ENCODE measurements at regions not wholly inside any gene's neighbourhood (a gene's known extent, or its start where the extent isn't known, plus 50 kb on each side); places are given as distances from the start of the nearest gene placed in this dataset.

DNA sequence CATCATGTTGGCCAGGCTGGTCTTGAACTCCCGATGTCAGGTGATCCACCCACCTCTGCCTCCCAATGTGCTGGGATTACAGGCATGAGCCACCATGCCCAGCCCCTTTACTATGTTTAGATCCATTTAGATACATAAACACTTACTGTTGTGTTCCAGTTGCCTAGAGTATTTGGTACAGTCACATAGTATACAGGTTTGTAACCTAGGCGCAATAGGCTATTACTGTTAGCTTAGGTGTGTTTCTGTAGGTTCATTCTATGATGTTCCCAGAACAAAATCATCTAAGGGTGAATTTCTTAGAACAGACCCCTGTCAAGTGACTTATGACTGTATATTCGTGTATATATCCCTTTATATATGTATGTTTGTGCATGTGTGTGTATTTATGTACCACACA, 61.8 kb downstream of the MYCN start:
- Mint-ChIP-seq H3K9me3 (ENCODE audit: low read depth, unreplicated experiment) (peaks cover 5% of the 10 kb centered on the region), H3K4me1 (ENCODE audit: low read depth, unreplicated experiment) (peaks cover 19% of the 10 kb centered on the region), H3K27ac (ENCODE audit: unreplicated experiment) (no peak overlapping the region), H3K4me3 (ENCODE audit: low read depth, unreplicated experiment) (no peak overlapping the region), H3K27me3 (ENCODE audit: unreplicated experiment) (no peaks in the 10 kb centered on the region), H3K36me3 (ENCODE audit: insufficient read depth, unreplicated experiment) (peaks cover 6% of the 10 kb centered on the region)
- no peak for DNase-seq
- CTCF ChIA-PET: no interaction called here
- TF ChIP-seq, protein P1, sequence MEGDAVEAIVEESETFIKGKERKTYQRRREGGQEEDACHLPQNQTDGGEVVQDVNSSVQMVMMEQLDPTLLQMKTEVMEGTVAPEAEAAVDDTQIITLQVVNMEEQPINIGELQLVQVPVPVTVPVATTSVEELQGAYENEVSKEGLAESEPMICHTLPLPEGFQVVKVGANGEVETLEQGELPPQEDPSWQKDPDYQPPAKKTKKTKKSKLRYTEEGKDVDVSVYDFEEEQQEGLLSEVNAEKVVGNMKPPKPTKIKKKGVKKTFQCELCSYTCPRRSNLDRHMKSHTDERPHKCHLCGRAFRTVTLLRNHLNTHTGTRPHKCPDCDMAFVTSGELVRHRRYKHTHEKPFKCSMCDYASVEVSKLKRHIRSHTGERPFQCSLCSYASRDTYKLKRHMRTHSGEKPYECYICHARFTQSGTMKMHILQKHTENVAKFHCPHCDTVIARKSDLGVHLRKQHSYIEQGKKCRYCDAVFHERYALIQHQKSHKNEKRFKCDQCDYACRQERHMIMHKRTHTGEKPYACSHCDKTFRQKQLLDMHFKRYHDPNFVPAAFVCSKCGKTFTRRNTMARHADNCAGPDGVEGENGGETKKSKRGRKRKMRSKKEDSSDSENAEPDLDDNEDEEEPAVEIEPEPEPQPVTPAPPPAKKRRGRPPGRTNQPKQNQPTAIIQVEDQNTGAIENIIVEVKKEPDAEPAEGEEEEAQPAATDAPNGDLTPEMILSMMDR (IDR thresholded peaks at IDR 0.05; ENCODE audit: unreplicated experiment): no peak
- no TSS peak for BruUV-seq (replicated peaks)
- intact Hi-C loops (cut with micrococcal nuclease; ENCODE audit: unreplicated experiment): no loop called here

DNA sequence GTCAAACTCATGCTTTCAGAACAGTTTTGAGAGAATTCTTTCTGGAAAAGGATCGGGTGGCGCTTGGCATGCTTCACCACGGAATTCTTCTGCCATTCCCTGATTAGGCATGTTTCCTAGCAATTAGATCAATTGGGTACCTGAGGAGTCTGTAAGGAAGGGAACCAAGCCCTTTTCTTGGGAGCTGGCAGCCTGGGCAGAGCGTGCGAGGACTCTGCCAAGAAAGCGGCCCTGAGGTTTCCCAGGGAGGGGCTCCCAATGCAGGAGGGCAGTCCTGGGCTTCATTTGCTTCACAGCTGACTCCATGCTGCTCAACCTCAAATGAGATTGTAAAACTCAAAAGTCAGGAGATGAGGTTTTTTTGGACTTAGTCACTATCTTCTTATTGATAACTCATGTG, 60.3 kb downstream of the MYCN start:
- BruUV-seq (replicated peaks): no TSS peak
- Mint-ChIP-seq H3K27me3 (ENCODE audit: unreplicated experiment) (no peaks in the 10 kb centered on the region), H3K9me3 (ENCODE audit: low read depth, unreplicated experiment) (peaks cover 5% of the 10 kb centered on the region), H3K4me1 (ENCODE audit: low read depth, unreplicated experiment) (peaks cover 8% of the 10 kb centered on the region), H3K27ac (ENCODE audit: unreplicated experiment) (no peak overlapping the region), H3K4me3 (ENCODE audit: low read depth, unreplicated experiment) (no peak overlapping the region), H3K36me3 (ENCODE audit: insufficient read depth, unreplicated experiment) (no peaks in the 10 kb centered on the region)
- CTCF ChIA-PET: no interaction called here
- intact Hi-C loops (cut with micrococcal nuclease; ENCODE audit: unreplicated experiment): no loop called here
- no peak for DNase-seq
- TF ChIP-seq, protein P1 (IDR thresholded peaks at IDR 0.05; ENCODE audit: unreplicated experiment): no peak

DNA sequence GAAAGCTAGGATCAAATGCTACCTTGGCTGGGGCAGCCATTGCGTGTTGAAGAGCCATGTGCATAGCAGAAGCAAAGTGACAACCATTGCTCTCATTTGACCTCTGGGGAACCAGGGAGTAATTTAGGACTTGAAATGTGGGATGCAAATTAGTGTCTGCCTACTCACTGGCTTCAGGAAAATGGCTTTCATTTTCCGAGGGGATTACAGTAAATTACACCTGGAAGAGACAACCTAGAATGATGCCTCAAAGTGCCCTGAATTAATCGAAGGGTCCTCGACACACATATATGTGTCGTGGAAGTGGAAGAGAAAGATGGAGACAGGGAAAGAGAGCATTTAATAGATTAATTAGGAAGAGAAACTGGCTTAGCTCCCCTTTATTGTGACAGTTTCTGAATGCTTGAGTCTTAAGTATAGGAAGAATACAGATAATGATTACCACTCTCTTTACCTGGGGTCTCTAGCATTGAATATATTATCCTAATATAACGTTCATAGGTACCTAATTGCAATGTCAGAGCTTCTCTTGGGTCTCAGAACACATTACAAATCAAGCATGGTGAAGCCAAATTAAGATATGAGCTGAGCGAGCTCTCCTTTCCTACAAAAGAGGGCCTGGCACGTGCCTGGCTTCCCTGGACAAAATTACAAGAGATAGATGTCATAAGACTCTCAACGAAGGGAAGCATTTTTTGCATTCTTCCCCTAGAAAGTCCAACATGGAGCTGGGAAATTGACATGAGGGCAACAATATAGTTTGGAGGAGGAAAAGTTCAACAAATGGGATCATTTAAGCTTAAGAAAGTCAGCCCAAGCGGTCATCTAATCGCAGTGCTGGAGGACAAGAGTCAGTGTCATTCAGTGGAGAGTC, 59.5 kb downstream of the MYCN start:
- TF ChIP-seq, protein P1 (IDR thresholded peaks at IDR 0.05; ENCODE audit: unreplicated experiment): no peak
- CTCF ChIA-PET: no interaction called here
- no peak overlapping the region for H3K4me3 Mint-ChIP-seq (ENCODE audit: low read depth, unreplicated experiment)
- DNase-seq: no peak
- H3K4me1 Mint-ChIP-seq (ENCODE audit: low read depth, unreplicated experiment): no peaks in the 10 kb centered on the region
- no TSS peak for BruUV-seq (replicated peaks)
- no peaks in the 10 kb centered on the region for H3K27me3 Mint-ChIP-seq (ENCODE audit: unreplicated experiment)
- no peak overlapping the region for H3K27ac Mint-ChIP-seq (ENCODE audit: unreplicated experiment)
- H3K36me3 Mint-ChIP-seq (ENCODE audit: insufficient read depth, unreplicated experiment): no peaks in the 10 kb centered on the region
- peaks cover 2% of the 10 kb centered on the region for H3K9me3 Mint-ChIP-seq (ENCODE audit: low read depth, unreplicated experiment)
- intact Hi-C loops (cut with micrococcal nuclease; ENCODE audit: unreplicated experiment): no loop called here

DNA sequence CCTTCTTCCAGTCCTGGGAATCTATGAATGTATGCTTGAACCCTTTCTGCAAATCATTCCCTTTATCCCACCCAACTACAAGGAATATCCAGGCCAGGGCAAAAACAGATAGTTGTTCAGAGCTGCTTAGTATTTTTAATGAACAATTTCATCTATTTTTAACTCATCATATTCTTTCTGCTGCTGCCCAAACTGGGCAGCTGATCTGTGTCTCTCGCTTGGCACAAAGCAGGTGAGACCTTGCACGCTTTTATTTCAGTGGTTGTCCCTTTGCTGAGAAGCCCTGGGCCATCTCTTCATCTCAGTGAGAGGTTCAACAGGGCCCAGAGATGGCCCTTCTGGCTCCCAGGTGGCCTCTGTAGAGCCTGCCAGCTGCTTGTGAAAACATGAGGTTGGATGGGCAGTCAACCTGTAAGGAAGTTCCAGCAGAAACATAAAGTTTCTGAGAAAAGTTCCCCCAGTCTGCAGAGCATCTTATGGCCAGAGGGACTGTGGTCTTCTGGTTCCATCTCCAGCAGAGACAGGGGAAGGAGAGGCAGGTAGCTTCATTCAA, 57.5 kb downstream of the MYCN start:
- H3K27ac Mint-ChIP-seq (ENCODE audit: unreplicated experiment): no peak overlapping the region
- CTCF ChIA-PET: no interaction called here
- no peak overlapping the region for H3K4me3 Mint-ChIP-seq (ENCODE audit: low read depth, unreplicated experiment)
- TF ChIP-seq, protein P1 (IDR thresholded peaks at IDR 0.05; ENCODE audit: unreplicated experiment): no peak
- peaks cover 5% of the 10 kb centered on the region for H3K9me3 Mint-ChIP-seq (ENCODE audit: low read depth, unreplicated experiment)
- DNase-seq: no peak
- H3K4me1 Mint-ChIP-seq (ENCODE audit: low read depth, unreplicated experiment): no peaks in the 10 kb centered on the region
- no peaks in the 10 kb centered on the region for H3K36me3 Mint-ChIP-seq (ENCODE audit: insufficient read depth, unreplicated experiment)
- intact Hi-C loops (cut with micrococcal nuclease; ENCODE audit: unreplicated experiment): no loop called here
- H3K27me3 Mint-ChIP-seq (ENCODE audit: unreplicated experiment): no peaks in the 10 kb centered on the region
- BruUV-seq (replicated peaks): no TSS peak

All from Calu3 (cell line).